ENCODE measurements at regions not wholly inside any gene's neighbourhood (a gene's known extent, or its start where the extent isn't known, plus 50 kb on each side); places are given as distances from the start of the nearest gene placed in this dataset.
"Not testable (repeated sequence)": the region's sequence is repeated elsewhere in the genome, so short reads cannot be mapped to it uniquely, and the experiment has no call there.

DNA sequence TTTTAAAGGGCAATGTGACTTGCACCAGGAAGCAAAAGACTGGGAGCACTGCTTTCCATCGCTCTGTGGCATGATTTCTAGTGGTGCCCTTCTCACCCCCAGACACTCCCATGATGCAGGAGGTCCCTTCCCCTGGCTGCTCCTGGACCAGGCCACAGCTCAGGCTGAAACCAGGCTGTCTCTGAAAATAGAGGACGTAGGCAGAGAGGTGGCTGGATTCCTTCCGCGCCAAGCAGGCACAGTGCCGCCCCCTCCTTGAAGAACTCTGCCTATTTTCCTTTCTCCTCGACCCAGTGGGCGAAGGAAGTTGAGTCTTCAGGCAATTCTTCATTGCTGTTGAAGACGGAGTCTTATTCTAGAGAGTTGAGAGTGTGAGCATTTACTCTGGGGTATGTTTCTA lies 489.4 kb upstream of the TBL1XR1 start:
- no peak for DNase-seq

DNA sequence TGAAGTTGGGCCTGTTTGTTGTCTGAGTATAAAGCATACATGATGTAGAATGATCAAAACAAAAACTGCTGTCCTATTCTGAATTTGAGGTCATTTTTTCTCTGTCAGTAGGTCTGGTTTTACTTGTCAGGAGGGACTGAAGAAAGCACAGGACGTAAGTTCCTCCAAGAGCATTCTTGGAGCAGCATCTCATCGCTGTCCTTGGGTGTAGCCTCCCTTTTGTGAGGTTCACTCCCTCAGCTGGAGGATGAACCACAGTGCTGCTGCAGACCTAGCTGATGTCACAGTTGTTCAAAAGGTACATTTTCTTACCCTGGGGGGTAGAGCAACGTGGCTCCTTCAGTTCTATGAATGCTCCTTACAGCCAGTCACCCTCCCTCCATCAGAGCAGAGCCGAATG lies 490.0 kb upstream of the TBL1XR1 start:
- DNase-seq, result no peak

DNA sequence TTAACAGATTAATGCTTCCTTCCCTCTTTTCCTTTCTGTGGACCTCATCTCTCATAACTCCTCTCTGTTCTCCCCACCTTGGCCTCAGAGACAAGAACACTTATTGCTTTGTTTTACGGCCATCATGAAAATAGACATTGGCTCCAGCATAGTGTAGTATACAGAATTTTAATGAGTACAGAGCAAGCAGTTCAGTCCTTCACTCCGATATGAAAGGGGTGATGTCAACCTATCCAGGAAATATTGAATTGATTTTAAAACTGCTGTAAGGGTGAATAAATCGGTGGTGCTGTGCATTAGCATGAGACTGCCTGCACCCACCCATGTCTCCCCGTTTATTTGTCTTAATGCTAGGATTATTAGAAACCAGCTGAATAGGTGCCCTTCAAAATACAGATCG lies 490.9 kb upstream of the TBL1XR1 start:
- no peak for DNase-seq

DNA sequence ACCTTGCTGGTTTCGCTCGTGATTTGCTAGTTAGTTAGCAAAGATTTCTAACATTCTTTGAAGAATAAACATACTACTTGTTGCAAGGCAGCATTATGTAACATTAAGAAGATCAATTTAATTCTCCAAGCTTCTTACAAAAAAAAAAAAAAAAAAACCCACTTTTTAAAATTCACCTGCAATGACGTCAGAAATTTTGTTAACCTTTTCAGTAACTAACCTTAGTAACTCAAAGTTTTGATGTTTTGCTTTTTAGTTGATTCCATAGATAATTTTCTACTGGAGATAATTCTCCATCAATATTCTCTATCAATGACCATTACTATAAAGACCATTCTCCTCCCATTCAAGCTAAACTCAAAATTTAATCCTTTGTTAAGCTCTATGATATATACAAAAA lies 491.8 kb upstream of the TBL1XR1 start:
- DNase-seq, result no peak

DNA sequence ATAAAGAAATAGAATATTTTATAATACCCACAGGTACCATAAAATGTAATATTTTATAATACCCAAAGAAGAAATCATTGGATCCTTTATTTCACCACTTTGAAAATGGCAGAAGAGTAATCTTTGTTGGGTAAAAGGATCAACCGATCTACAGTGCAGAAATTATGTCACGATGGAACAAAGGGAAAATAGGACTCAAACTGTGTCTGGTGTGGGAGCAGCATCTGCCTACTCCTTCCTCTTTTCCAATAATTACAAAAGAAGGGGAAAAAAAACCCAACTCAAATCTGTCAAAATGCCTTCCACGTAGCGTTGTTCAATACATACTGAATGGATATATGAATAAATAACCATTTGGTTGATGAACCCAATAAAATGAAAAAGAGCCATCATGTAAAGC lies 492.6 kb upstream of the TBL1XR1 start:
- DNase-seq, result no peak

DNA sequence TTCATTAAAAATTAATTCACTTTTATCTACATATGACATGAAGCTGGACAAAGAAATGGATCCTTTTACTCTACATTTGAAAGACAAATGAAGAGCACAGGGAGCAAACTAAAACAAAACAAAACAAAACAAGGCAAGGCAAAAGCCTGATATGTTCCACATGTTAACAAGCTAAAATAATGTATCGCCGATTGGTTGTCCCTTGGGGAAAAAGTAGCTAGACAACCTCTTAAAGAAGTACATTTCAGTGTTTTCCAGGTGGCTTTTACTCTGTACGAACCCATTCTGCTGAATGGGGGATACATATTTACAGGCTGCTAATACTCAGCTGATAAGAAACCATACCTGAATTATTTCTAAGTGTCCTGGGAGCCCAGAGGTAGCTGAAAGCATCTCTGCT lies 493.0 kb upstream of the TBL1XR1 start:
- no peak for DNase-seq

DNA sequence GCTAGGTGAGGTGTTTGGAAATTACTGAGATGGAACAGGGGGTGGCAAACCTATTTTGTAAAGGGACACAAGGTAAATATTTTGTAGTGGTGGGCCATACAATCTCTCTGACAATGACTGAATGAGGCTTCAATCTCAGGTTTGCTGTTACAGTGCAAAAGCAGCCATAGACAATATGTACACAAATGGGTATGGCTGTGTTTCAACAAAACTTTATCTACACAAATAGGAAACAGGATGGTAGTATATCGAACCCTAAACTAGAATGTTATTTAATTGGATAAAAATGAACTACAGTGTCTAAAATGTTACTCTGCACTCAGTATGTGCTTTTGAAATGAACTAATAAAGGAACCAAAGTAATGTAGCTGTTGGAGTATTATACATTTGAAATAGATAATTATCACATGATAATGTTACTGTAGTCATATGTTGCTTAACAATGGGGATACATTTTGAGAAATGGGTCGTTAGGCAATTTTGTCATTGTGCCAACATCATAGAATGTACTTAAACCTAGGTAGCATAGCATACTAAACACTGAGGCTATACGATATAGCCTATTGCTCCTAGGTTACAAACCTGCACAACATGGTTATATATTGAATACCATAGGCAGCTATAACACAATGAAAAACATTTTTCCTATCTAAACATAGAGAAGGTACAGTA lies 495.2 kb upstream of the TBL1XR1 start:
- no peak for DNase-seq

DNA sequence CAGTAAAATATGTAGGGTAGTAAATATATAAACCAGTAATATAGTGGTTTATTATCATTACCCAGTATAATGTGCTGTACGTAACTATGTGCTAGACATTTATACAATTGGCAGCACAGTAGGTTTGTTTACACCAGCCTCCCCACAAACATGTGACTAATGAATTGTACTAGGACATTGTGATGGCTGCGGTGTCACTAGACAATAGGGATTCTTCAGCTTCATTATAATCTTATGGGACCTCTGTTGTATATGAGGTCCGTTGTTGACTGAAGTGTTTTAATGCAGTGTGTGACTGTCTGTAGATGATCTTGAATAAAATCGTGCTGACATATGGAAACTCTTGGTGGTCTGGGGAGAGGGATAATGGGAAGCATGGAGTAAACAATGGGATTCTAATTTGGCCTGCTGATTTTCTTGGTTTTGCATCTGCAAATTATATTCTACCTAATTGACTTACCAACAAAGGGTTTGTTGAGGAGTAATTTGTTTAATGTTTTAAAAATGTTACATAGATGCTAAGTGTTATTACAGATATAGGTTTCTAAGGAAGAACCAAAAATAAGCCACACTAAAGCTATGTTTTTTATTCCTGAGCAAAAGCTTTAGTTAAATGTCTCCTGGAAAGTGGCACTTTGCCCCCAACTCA lies 496.5 kb upstream of the TBL1XR1 start:
- DNase-seq, result no peak

DNA sequence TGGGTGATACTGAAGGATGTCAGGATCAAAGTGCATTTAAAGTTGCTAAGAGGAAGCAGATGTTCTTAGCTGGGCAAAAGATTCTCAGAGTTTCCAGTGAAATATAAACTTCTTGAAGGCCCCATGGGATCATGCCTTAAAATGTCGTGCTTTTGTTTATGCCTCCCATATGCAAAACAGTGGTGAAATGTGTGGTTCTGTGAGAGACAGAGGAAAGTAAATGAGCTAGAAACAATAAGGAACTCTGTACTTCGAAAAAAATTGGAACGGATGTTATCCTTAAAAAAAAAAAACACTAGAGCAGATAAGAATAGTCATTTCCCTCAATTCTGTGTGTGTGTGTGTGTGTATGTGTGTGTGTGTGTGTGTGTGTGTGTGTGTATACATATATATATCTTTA lies 497.0 kb upstream of the TBL1XR1 start:
- DNase-seq, result no peak

DNA sequence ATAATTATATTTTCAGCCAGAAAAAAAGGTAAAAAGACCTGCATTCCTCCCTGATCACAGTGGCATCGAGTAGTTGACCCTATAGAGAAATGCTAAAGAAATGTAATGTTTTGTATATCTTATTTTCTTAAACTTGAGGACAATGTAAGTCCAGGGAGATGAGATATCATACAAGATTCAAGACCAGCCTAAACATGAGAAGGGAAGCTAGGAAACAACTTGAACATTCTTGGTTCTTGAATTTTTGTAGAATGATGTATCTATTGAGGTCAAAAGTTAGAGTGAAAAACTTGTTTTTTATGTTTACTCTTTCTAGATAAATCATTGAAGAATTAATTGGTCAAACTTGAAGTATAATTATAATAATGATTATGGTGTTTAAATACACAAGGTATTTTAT lies 497.7 kb upstream of the TBL1XR1 start:
- no peak for DNase-seq

DNA sequence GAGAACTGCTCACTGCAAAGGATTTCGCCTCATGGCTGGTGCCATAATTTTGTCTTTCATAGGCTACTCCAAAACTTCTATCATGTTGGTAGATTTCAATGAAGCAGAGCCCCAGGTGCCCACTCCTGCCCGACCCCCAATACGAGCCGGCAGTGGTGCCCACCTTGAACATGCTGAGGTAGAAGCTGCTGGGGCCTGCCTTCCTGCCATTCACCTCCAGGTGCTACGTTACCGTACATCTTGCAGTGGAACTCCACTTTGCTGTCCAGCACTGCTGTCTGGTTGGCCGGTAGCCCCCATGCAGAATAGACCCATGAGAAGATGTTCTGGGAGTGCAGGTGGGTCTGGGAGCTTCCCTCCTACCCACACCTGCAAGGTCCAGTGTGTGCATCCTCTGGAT lies 502.8 kb upstream of the TBL1XR1 start:
- no peak for DNase-seq

DNA sequence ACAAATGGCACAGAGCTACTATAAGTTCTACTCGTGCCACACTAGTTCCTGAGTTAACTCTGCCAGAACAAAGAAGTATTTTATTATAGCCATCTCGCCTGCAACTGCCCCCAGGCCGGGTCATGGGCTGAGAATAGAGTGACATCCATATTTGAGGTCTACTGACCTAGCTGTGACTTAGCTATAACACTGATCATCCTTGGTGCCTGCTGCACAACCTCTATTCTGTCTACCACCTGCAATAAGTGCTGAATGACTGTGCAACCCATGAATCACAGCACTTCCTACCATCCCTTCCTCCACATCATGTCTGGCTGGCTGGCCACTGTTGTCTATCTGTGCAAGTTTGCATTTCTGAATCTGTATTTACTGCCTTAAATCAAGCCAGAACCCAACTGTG lies 506.5 kb upstream of the TBL1XR1 start:
- no peak for DNase-seq

DNA sequence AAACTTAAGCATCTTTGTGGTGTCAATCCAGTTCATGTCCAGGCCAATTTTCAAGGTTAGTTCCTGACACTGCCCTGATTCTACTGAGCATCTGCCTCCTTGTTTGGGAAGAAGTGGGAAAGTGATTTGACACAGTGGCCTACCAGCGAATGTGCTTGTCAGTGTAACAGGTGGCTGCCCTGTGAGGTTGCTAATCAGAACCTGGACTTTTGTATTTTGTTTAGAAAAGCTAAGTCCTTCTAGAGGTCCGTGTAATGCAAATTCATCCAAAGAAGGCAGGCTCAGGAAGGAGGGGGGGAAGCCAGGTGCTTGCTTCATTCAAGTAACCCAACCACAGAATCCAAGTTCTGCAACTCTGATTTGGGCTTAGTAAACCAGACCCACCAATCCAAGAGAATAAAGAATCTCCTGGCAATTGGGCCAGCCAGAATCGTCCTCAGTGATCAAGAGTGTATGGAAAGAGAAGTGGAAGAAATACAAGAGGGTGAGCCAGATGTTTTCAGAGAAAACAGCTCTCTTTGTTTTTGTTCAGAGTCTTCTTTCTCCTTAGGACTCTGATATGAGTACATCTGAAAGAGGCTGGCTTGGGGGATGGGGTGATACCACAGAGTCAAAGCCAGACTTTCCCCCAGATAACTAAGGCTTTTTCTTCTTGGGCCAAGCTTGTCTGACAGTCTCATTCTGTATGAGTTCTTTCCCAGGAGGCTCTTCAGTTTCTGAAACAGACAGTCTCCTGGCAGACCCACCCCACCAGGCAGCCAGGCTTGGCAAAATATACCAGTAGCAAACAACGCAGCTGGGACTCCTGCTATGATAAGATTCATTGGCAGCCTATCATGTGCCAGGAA lies 508.9 kb upstream of the TBL1XR1 start:
- no peak for DNase-seq

DNA sequence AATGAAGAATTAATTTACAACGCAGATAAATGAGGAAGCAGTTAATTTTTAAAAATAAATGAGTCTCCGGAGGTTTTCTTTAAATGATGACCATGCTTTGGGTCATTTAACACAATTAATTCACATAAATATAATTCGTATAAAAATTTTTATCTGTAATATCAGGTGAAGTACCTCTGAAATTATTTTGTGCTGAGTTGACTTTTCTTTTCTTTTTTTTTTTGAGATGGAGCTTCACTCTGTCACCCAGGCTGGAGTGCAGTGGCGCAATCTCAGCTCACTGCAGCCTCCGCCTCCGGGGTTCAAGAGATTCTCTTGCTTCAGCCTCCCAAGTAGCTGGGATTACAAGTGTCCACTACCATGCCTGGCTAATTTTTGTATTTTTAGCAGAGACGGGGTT lies 512.2 kb upstream of the TBL1XR1 start:
- DNase-seq, result not testable (repeated sequence)

DNA sequence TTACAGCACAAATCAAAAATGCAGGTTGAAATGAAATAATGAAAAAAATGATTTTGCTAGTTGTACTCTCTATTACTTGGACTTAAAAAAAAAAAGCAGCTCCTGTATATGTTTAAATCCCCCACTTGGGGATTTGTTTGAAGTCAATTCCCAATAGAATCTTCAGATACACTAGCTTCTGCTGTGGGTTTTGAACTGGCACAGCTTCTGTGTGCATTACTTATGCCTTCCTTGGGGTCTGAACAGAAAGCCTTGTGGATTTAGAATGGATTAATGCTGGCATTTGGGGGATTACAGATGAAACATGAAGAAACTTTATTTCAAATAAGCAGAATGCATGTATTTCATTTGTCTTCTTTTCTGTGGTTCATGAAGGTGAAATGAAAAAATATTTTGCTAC lies 513.2 kb upstream of the TBL1XR1 start:
- DNase-seq, result no peak

DNA sequence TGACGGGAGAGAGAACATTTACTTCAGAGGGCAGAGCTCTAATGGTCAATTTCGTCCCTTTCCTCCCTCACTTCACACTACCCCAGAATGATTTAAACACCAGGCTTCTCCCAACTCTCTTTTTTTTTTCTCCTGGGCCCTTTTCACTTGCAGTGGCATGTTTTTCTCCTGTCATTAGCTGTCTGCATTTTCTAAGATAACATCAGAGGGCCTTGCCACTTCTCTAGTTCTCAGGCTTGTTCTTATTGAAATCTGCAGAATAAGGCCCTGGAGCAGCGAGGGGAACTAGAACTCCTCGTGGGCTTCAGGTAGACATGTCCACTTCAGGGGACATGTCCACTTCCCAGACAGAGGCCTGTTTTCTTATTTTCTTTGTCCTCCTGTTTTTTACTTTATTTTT lies 514.4 kb upstream of the TBL1XR1 start:
- DNase-seq, result no peak

DNA sequence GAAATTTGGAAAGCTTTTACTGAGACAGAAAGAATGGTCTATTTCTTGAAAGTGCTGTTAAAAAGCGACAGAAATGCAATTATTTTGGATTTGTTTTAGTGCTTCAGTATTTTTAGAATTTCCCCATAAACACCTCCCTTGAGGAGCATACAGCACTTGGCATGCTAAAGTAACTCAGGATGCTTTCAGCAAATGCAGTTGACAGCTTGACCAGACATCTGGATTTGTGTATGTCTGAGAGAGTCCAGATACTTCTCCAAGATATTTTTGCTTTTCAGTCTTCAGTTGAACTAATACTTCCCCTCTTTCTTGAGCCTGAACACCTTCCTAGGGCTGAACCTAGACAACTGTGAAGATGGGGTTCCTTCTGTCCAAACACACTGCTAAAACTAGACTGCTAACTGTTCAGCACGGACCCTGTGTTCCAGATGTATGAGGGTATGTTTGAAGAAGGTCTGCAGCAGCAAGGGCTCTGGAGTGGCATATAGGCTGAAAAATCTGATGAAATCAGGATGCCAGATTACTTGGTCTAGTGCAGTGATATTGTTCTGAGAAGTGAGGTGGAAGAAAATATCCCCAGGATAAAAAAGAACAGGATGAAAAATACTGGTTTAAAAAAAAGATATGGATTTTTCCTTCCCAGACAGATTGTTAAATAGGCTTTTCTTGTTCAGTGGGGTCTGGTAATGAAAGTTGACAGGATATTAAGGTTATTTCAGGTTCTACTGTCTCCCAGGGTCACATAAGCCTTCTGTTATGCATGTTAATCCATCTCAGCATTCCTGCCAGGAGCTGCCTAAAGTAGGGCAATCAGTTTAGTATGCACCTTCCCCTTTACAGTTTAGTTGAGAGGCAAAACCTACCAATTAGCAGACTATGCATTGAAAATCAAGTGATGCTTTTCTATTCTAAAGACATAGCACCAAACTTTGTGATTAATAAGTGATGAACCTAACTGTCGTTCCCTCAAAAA lies 516.9 kb upstream of the TBL1XR1 start:
- no peak for DNase-seq

DNA sequence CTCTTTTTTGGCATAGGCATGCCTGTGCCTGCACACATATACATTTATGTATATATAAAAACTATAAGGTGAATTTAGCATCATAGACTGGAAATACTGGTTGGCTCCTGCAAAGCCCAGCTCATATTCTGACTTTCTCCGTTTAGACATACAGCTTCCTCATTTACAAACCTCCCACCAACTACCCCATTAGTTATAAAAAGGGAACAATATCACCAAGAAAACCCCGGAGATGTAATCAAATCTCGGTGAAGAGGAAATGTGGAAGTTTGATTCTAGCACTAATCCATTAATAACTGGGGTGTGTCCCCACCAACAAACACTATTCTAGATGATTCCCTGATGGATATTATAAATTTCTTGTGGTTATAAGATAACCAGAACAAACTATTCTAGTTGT lies 517.7 kb upstream of the TBL1XR1 start:
- no peak for DNase-seq

DNA sequence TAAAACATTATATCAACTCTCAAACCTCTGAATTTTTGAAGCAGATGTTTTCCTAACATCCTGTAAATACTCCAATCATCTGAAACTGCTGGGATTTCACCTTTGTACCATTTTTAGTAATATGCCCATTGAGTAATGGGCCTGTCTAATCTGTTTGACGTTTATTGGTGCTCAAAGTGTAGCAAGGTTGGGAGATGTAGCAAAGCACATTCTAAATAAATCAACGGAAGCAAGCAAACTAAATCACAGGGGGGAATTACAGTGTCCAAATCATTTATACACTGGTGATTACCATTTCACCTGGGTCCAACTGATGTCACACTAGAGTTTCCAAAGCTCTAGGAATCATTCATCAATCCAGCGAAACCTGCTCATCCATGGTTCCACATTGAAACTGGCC lies 518.7 kb upstream of the TBL1XR1 start:
- DNase-seq, result no peak

DNA sequence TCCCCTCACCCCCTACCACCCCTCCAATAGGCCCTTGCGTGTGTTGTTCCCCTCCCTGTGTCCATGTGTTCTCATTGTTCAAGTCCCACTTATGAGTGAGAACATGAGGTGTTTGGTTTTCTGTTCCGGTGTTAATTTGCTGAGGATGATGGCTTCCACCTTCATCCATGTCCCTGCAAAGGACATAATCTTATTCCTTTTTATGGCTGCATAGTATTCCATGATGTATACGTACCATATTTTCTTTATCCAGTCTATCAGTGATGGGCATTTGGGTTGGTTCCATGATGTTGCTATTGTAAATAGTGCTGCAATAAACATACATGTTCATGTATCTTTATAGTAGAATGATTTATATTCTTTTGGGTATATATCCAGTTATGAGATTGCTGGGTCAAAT lies 523.6 kb upstream of the TBL1XR1 start:
- DNase-seq, result not testable (repeated sequence)

DNA sequence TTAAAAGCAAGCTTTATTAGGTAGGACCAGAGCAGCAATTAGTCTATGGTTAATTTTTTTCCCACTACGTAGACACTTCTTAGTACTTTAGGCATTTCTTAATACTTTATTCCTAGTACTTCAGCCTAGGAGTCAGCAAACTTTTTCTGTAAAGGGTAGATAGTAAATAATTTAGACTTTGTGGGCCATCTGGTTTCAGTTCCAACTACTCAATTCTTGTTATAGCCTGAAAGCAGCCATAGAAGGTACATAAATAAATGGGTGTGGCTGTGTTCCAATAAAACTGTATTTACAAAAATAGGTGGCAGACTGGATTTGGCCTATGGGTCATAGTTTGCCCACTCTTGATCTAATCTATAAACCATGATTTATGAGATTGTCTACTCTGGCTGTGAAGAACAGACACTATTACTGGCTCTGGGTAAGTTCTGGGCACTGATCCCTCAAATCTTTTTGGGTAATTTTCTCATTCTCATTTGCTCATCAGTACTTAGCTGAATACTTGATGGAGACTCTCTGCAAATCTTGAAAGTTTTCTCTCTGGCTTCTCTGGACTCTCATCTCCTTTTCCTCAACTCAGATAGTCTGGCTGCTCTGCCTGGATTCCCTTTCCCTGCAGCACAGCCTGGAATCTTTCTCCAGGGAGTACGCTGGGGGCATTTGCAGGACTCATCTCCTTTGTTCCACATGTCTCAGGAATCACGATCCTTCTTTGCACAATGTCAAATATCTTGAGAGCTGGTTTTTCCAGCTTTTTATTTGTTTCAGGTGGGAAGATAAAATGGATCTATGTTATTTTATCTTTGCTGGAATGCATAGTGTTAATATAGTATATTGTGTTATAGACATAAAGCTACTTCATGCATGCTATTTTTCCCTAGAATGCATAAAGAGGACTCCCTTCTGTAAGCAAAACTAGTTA lies 524.8 kb upstream of the TBL1XR1 start:
- DNase-seq, result no peak

Measured in SIG-M5 (cell line).